K562 (cell line): ENCODE measurements at regions not wholly inside any gene's neighbourhood (a gene's known extent, or its start where the extent isn't known, plus 50 kb on each side); places are given as distances from the start of the nearest gene placed in this dataset.

Experiments
- ATAC-seq: fragments of 200-7000 bp; cut with Tn5 transposase; 3 replicates; pipeline ENCODE4 v1.9.1; 2020; ENCODE audit warnings: moderate library complexity
- BruUV-seq: library from RNA; stranded (reverse); fragments of 400-500 nt; replicated peaks from 2 replicates; lab custom pipeline; 2021; lab: Mats Ljungman, UMichigan
- CTCF ChIA-PET: fragments of 300-600 bp; formaldehyde crosslinking; extraction: SDS; loops from one replicate; lab custom pipeline; 2021; ENCODE audit warnings: low intra/inter-chr PET ratio; lab: Yijun Ruan, JAX
- POLR2A ChIA-PET: fragments of 300-600, 350-650 bp; sonication (Branson Sonifier 250); formaldehyde crosslinking; extraction: SDS; loops from one replicate; lab custom pipeline; 2021; ENCODE audit warnings: antibody characterized with exemption, inconsistent platforms; lab: Yijun Ruan, JAX
- DNase-seq, 4 experiments: peaks; one replicate each; pipeline versions ENCODE4 v3.0.0 to v3.0.0-alpha.2; 2011 to 2018; ENCODE audit warnings: low spot score in 3 of 4, mixed read lengths in 3 of 4; ENCODE audit errors: extremely low read depth in 1 of 4
- FAIRE-seq: peaks from 2 replicates; lab custom pipeline; 2011; peaks lifted over from hg19 to GRCh38; lab: Jason Lieb, UNC
- H2AFZ ChIP-seq: 2 replicates; pipeline ENCODE4 v1.6.0; 2011; ENCODE audit warnings: low read depth, low read length, control low read depth, inconsistent platforms
- H3K27ac ChIP-seq: fragments of 200-600 bp; 3 replicates; pipeline ENCODE4 v1.8.0; 2011; ENCODE audit warnings: low read depth, mild to moderate bottlenecking, control low read depth, inconsistent platforms, low read length, moderate library complexity, mixed read lengths; ENCODE audit errors: extremely low read depth
- H3K27me3 ChIP-seq, 2 experiments: fragments of 300-600 bp in 1 of 2; 2 replicates in 1 of 2; 3 replicates in 1 of 2; pipeline versions ENCODE4 v1.6.0 to v1.8.0; 2011; ENCODE audit warnings: inconsistent platforms in 2 of 2, low read length in 2 of 2, mild to moderate bottlenecking in 1 of 2, mixed read lengths in 1 of 2, moderate library complexity in 1 of 2; ENCODE audit not compliant: control insufficient read depth in 2 of 2, insufficient read depth in 2 of 2
- H3K36me3 ChIP-seq: fragments of 300-600 bp; 3 replicates; pipeline ENCODE4 v1.8.0; 2011; ENCODE audit warnings: mild to moderate bottlenecking, low read length, inconsistent platforms; ENCODE audit not compliant: control insufficient read depth, insufficient read depth
- H3K4me1 ChIP-seq, 2 experiments: fragments of 200-600 bp in 1 of 2; replicated peaks in 1 of 2; 2 replicates in 1 of 2; 3 replicates in 1 of 2; pipeline versions ENCODE4 v1.5.1 to v1.8.0; 2011; ENCODE audit warnings: inconsistent platforms in 2 of 2, low read length in 2 of 2, mild to moderate bottlenecking in 1 of 2, mixed read lengths in 1 of 2, moderate library complexity in 1 of 2; ENCODE audit not compliant: control insufficient read depth in 2 of 2, insufficient read depth in 2 of 2
- H3K4me2 ChIP-seq: 2 replicates; pipeline ENCODE4 v1.6.1; 2011; ENCODE audit warnings: low read length, control low read depth, inconsistent platforms, mixed read lengths; ENCODE audit not compliant: insufficient read depth
- H3K4me3 ChIP-seq: fragments of 200-600 bp; sonication (generic), shearing (Covaris generic); 2 replicates; pipeline ENCODE4 v1.5.1; 2016; ENCODE audit warnings: control low read depth, inconsistent platforms
- H3K79me2 ChIP-seq: fragments of 200-600 bp; 3 replicates; pipeline ENCODE4 v1.8.0; 2011; ENCODE audit warnings: low read length, inconsistent platforms; ENCODE audit not compliant: control insufficient read depth, insufficient read depth
- H3K9ac ChIP-seq, 2 experiments: 2 replicates each; pipeline versions ENCODE4 v1.6.0 to v1.6.1; 2011; ENCODE audit warnings: low read depth in 2 of 2, low read length in 2 of 2, control low read depth in 1 of 2, inconsistent platforms in 1 of 2, mild to moderate bottlenecking in 1 of 2, mixed read lengths in 1 of 2; ENCODE audit not compliant: insufficient read depth in 1 of 2
- H3K9me1 ChIP-seq: one replicate; pipeline ENCODE4 v1.6.0; 2011; ENCODE audit warnings: inconsistent platforms, mild to moderate bottlenecking, low read length, moderate library complexity; ENCODE audit not compliant: control insufficient read depth, insufficient read depth
- H3K9me3 ChIP-seq: replicated peaks from 2 replicates; pipeline ENCODE4 v1.5.1; 2011; ENCODE audit warnings: low read depth, low read length, inconsistent platforms; ENCODE audit not compliant: control insufficient read depth, insufficient read depth
- H4K20me1 ChIP-seq: replicated peaks from 2 replicates; pipeline ENCODE4 v1.6.1; 2011; ENCODE audit warnings: low read length, inconsistent platforms, mixed read lengths; ENCODE audit not compliant: control insufficient read depth, insufficient read depth
- ETV6 ChIP-seq, 3 experiments: fragments of 150-350 bp in 1 of 3; sonication (generic) in 1 of 3; formaldehyde crosslinking in 1 of 3; IDR thresholded peaks; 2 replicates each; pipeline versions ENCODE4 v1.6.1 to v1.8.0; 2014 to 2022; ENCODE audit warnings: borderline replicate concordance in 2 of 3, low read depth in 2 of 3, antibody characterized with exemption in 1 of 3, low read length in 1 of 3, mild to moderate bottlenecking in 1 of 3, missing genetic modification reagents in 1 of 3
- KDM5B ChIP-seq: fragments of 200-600 bp; sonication (generic); IDR thresholded peaks from 2 replicates; pipeline ENCODE4 v1.6.1; 2012; ENCODE audit warnings: low read depth, mild to moderate bottlenecking, moderate library complexity, low read length, control low read depth, inconsistent platforms; ENCODE audit not compliant: insufficient replicate concordance
- MBD2 ChIP-seq: sonication (generic); IDR thresholded peaks from 2 replicates; pipeline ENCODE4 v1.6.1; 2016; ENCODE audit warnings: low read depth, borderline replicate concordance
- NEUROD1 ChIP-seq: fragments of 150-350 bp; IDR thresholded peaks from 2 replicates; pipeline ENCODE4 v1.6.1; 2014; ENCODE audit warnings: borderline replicate concordance, low read length, low read depth; ENCODE audit not compliant: partially characterized antibody
- TAF15 ChIP-seq: fragments of 200-400 bp; formaldehyde crosslinking; IDR thresholded peaks from 2 replicates; pipeline ENCODE4 v1.6.1; 2017; ENCODE audit warnings: mild to moderate bottlenecking, low read depth, low read length, moderate library complexity
- ZSCAN32 ChIP-seq: fragments of 450-650 bp; formaldehyde crosslinking; IDR thresholded peaks from 2 replicates; pipeline ENCODE4 v1.4.0; 2020; ENCODE audit warnings: mild to moderate bottlenecking, moderate library complexity
- WGBS: fragments of 100-300 bp; shearing (Covaris generic); methylation state at CpG from one replicate; pipeline ENCODE4 v1.1.6; 2016; ENCODE audit warnings: low coverage, mixed read lengths; ENCODE audit not compliant: insufficient coverage; ENCODE audit errors: missing lambda C conversion rate; 5-methylcytosine and 5-hydroxymethylcytosine counted together
- in situ Hi-C: fragments of 300-500 bp; cut with MboI; formaldehyde crosslinking; loops from 4 replicates; pipeline ENCODE4 v1.15.0; 2018; ENCODE audit warnings: inconsistent platforms, mixed read lengths
- intact Hi-C: fragments of 100-400 bp; cut with micrococcal nuclease; formaldehyde crosslinking; loops from 2 replicates; pipeline ENCODE4 v1.14.2; 2022
- TF ChIP-seq, protein P1 (sequence below): fragments of 250-450 bp; sonication (Bioruptor Pico); IDR thresholded peaks from 2 replicates; pipeline ENCODE4 v1.4.0; 2020; ENCODE audit warnings: mild to moderate bottlenecking, moderate library complexity, borderline replicate concordance
- TF ChIP-seq, protein P2 (sequence below): sonication (generic); formaldehyde crosslinking; IDR thresholded peaks from 2 replicates; pipeline ENCODE4 v1.9.0; 2022; ENCODE audit warnings: mild to moderate bottlenecking, missing genetic modification reagents
- TF ChIP-seq, protein P3 (sequence below): fragments of 250-450 bp; sonication (Bioruptor Pico); IDR thresholded peaks from 2 replicates; pipeline ENCODE4 v1.5.0; 2022; ENCODE audit warnings: mild to moderate bottlenecking
- TF ChIP-seq, protein P4 (sequence below): sonication (generic); formaldehyde crosslinking; IDR thresholded peaks from 2 replicates; pipeline ENCODE4 v1.8.1; 2023; ENCODE audit warnings: mild to moderate bottlenecking, missing genetic modification reagents
- TF ChIP-seq, protein P5 (sequence below): fragments of 250-450 bp; sonication (Bioruptor Pico); IDR thresholded peaks from 2 replicates; pipeline ENCODE4 v1.4.0; 2020; ENCODE audit warnings: mild to moderate bottlenecking

DNA sequence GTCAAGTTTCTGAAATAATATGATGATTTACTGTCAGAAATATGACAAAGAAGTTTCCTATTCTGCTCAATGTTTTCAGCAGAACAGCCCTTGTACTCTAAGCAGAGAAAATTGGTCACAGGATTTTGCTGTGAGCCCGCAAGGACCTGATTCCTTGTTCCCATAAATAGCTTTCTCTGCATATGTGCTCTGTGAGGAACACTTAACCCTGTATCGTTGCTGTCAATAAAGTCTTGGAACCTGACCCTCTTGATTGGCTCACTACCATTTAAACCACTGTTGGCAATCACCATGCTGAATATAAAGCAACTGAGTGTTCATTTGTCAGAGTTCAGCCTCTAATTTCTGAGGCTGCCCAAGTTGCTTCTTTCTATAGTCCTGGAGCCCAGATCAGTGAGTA, 158.2 kb upstream of the NOCT start:
- no peak overlapping the region for H3K27ac ChIP-seq
- BruUV-seq: no TSS peak
- H3K36me3 ChIP-seq: no peaks in the 10 kb centered on the region
- ChIA-PET CTCF (no interaction called here), POLR2A (no interaction called here)
- H3K27me3 ChIP-seq: peaks cover 8 to 15% of the 10 kb centered on the region in 2 experiments; a peak in 3 of 5 replicates
- intact Hi-C loops: no loop called here
- 8% methylated on average over 2 of the region's 2 CpGs for WGBS
- in situ Hi-C loops: loop anchor here (25.0 kb wide), 2 partner anchors 820 to 1120 kb away; no protein-coding TSS in a partner anchor
- DNase-seq (no peak), FAIRE-seq (no peak), ATAC-seq (no peak)
- H4K20me1 ChIP-seq: no peaks in the 10 kb centered on the region
- H3K9me1 ChIP-seq: no peaks in the 10 kb centered on the region
- no peak overlapping the region for H2AFZ ChIP-seq
- no peaks in the 10 kb centered on the region for H3K79me2 ChIP-seq
- no peaks in the 10 kb centered on the region for H3K9me3 ChIP-seq
- H3K4me3 ChIP-seq: no peak overlapping the region
- no peaks in the 10 kb centered on the region for H3K4me1 ChIP-seq
- H3K9ac ChIP-seq: no peak overlapping the region
- H3K4me2 ChIP-seq: no peak overlapping the region
- TF ChIP-seq ETV6 (IDR thresholded peaks at IDR 0.05; ENCODE audit: borderline replicate concordance in 1 of 2, low read depth in 2 of 2, low read length in 1 of 2) (no peak), ETV6 (CRISPR knock-in tag; IDR thresholded peaks at IDR 0.05; ENCODE audit: borderline replicate concordance) (no peak), NEUROD1 (no peak), KDM5B (no peak), MBD2 (no peak), ZSCAN32 (no peak), TAF15 (no peak)
- TF ChIP-seq, protein P1, sequence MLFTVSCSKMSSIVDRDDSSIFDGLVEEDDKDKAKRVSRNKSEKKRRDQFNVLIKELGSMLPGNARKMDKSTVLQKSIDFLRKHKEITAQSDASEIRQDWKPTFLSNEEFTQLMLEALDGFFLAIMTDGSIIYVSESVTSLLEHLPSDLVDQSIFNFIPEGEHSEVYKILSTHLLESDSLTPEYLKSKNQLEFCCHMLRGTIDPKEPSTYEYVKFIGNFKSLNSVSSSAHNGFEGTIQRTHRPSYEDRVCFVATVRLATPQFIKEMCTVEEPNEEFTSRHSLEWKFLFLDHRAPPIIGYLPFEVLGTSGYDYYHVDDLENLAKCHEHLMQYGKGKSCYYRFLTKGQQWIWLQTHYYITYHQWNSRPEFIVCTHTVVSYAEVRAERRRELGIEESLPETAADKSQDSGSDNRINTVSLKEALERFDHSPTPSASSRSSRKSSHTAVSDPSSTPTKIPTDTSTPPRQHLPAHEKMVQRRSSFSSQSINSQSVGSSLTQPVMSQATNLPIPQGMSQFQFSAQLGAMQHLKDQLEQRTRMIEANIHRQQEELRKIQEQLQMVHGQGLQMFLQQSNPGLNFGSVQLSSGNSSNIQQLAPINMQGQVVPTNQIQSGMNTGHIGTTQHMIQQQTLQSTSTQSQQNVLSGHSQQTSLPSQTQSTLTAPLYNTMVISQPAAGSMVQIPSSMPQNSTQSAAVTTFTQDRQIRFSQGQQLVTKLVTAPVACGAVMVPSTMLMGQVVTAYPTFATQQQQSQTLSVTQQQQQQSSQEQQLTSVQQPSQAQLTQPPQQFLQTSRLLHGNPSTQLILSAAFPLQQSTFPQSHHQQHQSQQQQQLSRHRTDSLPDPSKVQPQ (CRISPR knock-in tag): no peak
- TF ChIP-seq, protein P2, sequence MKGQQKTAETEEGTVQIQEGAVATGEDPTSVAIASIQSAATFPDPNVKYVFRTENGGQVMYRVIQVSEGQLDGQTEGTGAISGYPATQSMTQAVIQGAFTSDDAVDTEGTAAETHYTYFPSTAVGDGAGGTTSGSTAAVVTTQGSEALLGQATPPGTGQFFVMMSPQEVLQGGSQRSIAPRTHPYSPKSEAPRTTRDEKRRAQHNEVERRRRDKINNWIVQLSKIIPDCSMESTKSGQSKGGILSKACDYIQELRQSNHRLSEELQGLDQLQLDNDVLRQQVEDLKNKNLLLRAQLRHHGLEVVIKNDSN (CRISPR knock-in tag): no peak
- TF ChIP-seq, protein P3, sequence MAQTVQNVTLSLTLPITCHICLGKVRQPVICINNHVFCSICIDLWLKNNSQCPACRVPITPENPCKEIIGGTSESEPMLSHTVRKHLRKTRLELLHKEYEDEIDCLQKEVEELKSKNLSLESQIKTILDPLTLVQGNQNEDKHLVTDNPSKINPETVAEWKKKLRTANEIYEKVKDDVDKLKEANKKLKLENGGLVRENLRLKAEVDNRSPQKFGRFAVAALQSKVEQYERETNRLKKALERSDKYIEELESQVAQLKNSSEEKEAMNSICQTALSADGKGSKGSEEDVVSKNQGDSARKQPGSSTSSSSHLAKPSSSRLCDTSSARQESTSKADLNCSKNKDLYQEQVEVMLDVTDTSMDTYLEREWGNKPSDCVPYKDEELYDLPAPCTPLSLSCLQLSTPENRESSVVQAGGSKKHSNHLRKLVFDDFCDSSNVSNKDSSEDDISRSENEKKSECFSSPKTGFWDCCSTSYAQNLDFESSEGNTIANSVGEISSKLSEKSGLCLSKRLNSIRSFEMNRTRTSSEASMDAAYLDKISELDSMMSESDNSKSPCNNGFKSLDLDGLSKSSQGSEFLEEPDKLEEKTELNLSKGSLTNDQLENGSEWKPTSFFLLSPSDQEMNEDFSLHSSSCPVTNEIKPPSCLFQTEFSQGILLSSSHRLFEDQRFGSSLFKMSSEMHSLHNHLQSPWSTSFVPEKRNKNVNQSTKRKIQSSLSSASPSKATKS (CRISPR knock-in tag): no peak
- TF ChIP-seq, protein P4, sequence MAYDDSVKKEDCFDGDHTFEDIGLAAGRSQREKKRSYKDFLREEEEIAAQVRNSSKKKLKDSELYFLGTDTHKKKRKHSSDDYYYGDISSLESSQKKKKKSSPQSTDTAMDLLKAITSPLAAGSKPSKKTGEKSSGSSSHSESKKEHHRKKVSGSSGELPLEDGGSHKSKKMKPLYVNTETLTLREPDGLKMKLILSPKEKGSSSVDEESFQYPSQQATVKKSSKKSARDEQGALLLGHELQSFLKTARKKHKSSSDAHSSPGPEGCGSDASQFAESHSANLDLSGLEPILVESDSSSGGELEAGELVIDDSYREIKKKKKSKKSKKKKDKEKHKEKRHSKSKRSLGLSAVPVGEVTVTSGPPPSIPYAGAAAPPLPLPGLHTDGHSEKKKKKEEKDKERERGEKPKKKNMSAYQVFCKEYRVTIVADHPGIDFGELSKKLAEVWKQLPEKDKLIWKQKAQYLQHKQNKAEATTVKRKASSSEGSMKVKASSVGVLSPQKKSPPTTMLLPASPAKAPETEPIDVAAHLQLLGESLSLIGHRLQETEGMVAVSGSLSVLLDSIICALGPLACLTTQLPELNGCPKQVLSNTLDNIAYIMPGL (CRISPR knock-in tag): no peak
- TF ChIP-seq, protein P5, sequence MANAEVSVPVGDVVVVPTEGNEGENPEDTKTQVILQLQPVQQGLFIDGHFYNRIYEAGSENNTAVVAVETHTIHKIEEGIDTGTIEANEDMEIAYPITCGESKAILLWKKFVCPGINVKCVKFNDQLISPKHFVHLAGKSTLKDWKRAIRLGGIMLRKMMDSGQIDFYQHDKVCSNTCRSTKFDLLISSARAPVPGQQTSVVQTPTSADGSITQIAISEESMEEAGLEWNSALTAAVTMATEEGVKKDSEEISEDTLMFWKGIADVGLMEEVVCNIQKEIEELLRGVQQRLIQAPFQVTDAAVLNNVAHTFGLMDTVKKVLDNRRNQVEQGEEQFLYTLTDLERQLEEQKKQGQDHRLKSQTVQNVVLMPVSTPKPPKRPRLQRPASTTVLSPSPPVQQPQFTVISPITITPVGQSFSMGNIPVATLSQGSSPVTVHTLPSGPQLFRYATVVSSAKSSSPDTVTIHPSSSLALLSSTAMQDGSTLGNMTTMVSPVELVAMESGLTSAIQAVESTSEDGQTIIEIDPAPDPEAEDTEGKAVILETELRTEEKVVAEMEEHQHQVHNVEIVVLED (CRISPR knock-in tag): no peak
